Parathyroid adenoma (tissue), 2 donors: ENCODE measurements at regions not wholly inside any gene's neighbourhood (a gene's known extent, or its start where the extent isn't known, plus 50 kb on each side); places are given as distances from the start of the nearest gene placed in this dataset.

ENCODE experiments used
- H2AFZ ChIP-seq: fragments of 300-600 bp; sonication (generic); one replicate; pipeline ENCODE4 v1.7.0; 2017; ENCODE audit warnings: antibody characterized with exemption, mild to moderate bottlenecking
- H3K27ac ChIP-seq: fragments of 300-600 bp; sonication (generic); one replicate; pipeline ENCODE4 v1.7.0; 2017
- H3K27me3 ChIP-seq: fragments of 300-600 bp; sonication (generic); one replicate; pipeline ENCODE4 v1.7.0; 2017; ENCODE audit warnings: low read length; ENCODE audit not compliant: control insufficient read depth, insufficient read depth
- H3K36me3 ChIP-seq: fragments of 300-600 bp; sonication (generic); one replicate; pipeline ENCODE4 v1.7.0; 2017; ENCODE audit warnings: low read length; ENCODE audit not compliant: control insufficient read depth, insufficient read depth
- H3K4me1 ChIP-seq: fragments of 300-600 bp; sonication (generic); one replicate; pipeline ENCODE4 v1.7.0; 2017; ENCODE audit warnings: control low read depth
- H3K4me2 ChIP-seq: fragments of 300-600 bp; sonication (generic); one replicate; pipeline ENCODE4 v1.7.0; 2017; ENCODE audit warnings: low read length
- H3K4me3 ChIP-seq: fragments of 300-600 bp; sonication (generic); one replicate; pipeline ENCODE4 v1.7.0; 2017; ENCODE audit warnings: low read depth, low read length
- H3K79me2 ChIP-seq: fragments of 300-600 bp; sonication (generic); one replicate; pipeline ENCODE4 v1.7.0; 2017; ENCODE audit warnings: control low read depth
- H3K9ac ChIP-seq: fragments of 300-600 bp; sonication (generic); one replicate; pipeline ENCODE4 v1.7.0; 2017; ENCODE audit warnings: mild to moderate bottlenecking
- H3K9me3 ChIP-seq: fragments of 300-600 bp; sonication (generic); one replicate; pipeline ENCODE4 v1.7.0; 2017; ENCODE audit warnings: low read length; ENCODE audit not compliant: control insufficient read depth
- TF ChIP-seq, protein P1 (sequence below): fragments of 300-600 bp; sonication (generic); IDR thresholded peaks from one replicate; pipeline ENCODE4 v1.7.0; 2017; ENCODE audit warnings: antibody characterized with exemption, mild to moderate bottlenecking
- donor health status: primary hyperparathyroidism.

DNA sequence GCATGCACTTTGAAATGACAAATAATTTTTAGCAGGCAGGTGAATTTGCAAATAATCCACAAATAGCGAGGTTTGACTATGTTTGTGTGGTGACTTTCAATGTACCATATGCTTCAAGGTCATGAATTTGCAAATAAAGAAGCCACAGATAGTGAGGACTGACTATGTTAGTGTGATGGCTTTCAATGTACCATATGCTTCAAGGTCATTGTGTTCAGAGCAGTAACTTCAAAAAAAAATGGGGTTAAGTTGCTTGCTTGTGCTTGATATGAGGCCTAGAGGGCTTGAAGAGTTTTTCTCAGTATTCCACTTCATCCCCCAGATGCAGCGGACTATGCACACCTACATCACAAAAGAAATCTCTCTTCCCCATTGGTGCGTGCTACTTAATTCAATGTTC lies 602.9 kb upstream of the LRRTM4 start:
- Histone ChIP-seq H2AFZ (no peak overlapping the region), H3K4me3 (no peak overlapping the region), H3K27ac (no peak overlapping the region), H3K4me2 (no peak overlapping the region), H3K36me3 (no peaks in the 10 kb centered on the region), H3K27me3 (no peaks in the 10 kb centered on the region), H3K9me3 (no peaks in the 10 kb centered on the region), H3K4me1 (no peaks in the 10 kb centered on the region), H3K79me2 (no peaks in the 10 kb centered on the region), H3K9ac (no peak overlapping the region)
- TF ChIP-seq, protein P1, sequence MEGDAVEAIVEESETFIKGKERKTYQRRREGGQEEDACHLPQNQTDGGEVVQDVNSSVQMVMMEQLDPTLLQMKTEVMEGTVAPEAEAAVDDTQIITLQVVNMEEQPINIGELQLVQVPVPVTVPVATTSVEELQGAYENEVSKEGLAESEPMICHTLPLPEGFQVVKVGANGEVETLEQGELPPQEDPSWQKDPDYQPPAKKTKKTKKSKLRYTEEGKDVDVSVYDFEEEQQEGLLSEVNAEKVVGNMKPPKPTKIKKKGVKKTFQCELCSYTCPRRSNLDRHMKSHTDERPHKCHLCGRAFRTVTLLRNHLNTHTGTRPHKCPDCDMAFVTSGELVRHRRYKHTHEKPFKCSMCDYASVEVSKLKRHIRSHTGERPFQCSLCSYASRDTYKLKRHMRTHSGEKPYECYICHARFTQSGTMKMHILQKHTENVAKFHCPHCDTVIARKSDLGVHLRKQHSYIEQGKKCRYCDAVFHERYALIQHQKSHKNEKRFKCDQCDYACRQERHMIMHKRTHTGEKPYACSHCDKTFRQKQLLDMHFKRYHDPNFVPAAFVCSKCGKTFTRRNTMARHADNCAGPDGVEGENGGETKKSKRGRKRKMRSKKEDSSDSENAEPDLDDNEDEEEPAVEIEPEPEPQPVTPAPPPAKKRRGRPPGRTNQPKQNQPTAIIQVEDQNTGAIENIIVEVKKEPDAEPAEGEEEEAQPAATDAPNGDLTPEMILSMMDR: no peak

DNA sequence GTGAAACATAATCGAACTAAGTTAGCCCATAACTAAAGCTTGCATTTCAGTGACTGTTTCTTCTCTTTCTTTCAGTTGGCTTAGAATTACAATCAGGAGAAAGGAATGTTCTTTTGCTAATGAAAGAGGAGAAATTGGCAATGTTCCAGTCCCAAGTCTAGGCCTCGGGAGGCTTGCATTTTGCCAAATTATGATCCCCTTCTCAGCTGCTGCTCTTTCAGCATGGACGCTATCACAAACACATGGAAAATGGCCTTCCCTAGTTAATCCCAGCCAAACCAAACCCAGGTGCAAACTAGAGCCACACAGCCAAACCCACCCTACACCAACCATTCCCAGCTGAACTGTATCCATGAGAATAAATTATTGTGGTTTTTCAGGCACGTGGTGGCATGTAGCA lies 605.2 kb upstream of the LRRTM4 start:
- H3K9me3 ChIP-seq: no peaks in the 10 kb centered on the region
- no peak overlapping the region for H3K27ac ChIP-seq
- H2AFZ ChIP-seq: no peak overlapping the region
- H3K27me3 ChIP-seq: no peaks in the 10 kb centered on the region
- H3K9ac ChIP-seq: no peak overlapping the region
- no peaks in the 10 kb centered on the region for H3K36me3 ChIP-seq
- H3K4me3 ChIP-seq: no peak overlapping the region
- TF ChIP-seq, protein P1: no peak
- no peak overlapping the region for H3K4me2 ChIP-seq
- no peaks in the 10 kb centered on the region for H3K4me1 ChIP-seq
- no peaks in the 10 kb centered on the region for H3K79me2 ChIP-seq

DNA sequence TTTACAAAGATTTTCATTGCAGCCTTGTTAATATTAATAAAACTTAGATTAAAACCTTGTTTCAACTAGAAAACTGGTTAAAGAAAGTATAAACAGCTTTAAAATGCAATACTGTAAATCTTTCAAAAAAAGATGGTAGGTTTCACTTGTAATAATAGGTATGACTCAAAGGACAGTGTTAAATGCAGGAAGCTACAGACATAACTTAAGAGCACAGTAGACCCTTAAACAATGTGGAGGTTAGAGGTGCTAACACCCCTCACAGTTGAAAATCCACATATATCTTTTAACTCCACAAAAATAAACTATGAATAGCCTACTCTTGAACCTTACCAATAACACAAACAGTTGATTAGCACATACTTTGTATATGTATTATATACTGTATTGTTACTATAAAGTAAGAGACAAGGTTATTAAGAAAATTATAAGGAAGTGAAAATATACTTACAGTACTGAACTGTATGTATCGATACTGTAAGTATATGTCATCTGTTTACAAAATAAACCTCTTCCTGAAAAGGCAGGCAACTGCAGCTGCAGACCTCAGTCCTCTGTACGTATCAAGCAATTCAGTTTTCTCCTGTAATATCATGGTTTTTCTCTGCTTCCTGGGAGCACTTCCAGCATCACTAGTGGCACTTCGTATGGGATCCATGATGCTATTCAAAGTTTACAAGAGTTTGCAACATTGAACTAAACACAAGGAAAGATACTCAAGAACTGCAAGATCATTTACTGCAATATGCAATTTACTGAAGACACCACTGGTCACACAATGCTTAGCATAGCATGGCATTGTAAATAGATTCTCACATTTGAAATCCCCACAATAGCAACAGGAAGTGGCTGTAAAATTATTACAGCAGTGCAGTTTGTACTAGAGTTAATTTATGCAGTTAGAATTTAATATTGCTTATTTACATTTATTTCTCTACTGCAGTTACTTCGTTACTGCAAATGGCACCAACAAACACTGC lies 610.5 kb upstream of the LRRTM4 start:
- Histone ChIP-seq H3K4me1 (no peaks in the 10 kb centered on the region), H3K4me2 (no peak overlapping the region), H3K9me3 (no peaks in the 10 kb centered on the region), H3K36me3 (no peaks in the 10 kb centered on the region), H3K27ac (no peak overlapping the region), H3K79me2 (no peaks in the 10 kb centered on the region), H3K27me3 (no peaks in the 10 kb centered on the region), H3K9ac (no peak overlapping the region), H2AFZ (no peak overlapping the region), H3K4me3 (no peak overlapping the region)
- TF ChIP-seq, protein P1: no peak

DNA sequence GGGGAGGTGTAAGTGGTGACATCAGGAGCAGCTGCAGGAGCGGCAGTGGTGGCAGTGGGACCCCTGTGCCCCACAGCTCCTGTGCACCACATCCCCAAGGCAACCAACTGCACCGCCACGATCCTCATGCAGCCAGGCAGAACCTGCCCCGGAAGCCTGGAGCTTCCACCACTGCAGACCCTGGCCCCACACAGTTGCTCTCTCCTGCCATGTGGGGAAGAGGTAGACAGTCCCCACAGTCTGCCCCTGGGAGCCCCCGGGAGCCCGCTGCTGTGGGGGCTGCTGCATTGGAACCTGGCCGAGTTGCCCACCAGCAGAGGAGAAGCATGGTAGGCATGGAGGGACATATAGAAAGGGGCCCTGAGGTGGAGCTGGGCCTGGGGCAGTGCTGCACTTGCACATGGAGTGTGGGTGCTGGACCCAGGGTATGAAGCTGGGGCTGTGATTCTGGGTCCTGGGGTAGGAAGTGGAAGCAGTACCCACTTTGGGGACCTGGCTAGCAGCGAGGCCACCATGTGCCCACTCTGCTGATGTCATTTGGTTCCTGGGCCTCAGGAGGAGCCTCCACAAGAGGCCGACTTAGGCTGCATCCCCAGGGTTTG lies 623.3 kb upstream of the LRRTM4 start:
- Histone ChIP-seq H3K79me2 (no peaks in the 10 kb centered on the region), H3K27me3 (no peaks in the 10 kb centered on the region), H3K27ac (no peak overlapping the region), H2AFZ (no peak overlapping the region), H3K4me2 (no peak overlapping the region), H3K36me3 (no peaks in the 10 kb centered on the region), H3K9me3 (no peaks in the 10 kb centered on the region), H3K4me1 (no peaks in the 10 kb centered on the region), H3K4me3 (no peak overlapping the region), H3K9ac (no peak overlapping the region)
- TF ChIP-seq, protein P1: no peak
